GM19452 (cell line): ENCODE measurements at regions not wholly inside any gene's neighbourhood (a gene's known extent, or its start where the extent isn't known, plus 50 kb on each side); places are given as distances from the start of the nearest gene placed in this dataset.

Experiments
- ATAC-seq: cut with Tn5 transposase; IDR thresholded peaks from one replicate; pipeline ENCODE4 v1.9.1; 2021; ENCODE audit not compliant: unreplicated experiment

DNA sequence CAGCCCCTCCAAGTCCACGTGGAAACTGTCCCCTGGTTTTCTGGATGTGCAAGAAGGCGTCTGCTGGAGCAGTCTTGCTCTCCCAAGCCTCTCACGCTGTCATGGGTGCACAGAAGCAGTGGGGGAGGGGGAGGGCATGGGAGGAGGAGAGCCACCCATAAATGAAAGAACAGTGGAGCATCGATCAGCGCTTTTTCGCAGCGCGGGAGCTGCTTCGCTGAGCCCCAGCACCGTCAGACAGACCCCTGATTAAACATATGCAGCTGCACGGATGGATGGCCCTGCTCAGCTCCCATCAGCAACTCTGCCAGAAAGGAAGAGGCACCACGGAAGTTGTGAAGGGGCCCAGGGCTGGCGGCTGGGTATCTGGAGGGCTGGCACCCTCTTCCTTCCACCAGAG is 264.9 kb downstream of the UQCRFS1 start:
- no peak for ATAC-seq

DNA sequence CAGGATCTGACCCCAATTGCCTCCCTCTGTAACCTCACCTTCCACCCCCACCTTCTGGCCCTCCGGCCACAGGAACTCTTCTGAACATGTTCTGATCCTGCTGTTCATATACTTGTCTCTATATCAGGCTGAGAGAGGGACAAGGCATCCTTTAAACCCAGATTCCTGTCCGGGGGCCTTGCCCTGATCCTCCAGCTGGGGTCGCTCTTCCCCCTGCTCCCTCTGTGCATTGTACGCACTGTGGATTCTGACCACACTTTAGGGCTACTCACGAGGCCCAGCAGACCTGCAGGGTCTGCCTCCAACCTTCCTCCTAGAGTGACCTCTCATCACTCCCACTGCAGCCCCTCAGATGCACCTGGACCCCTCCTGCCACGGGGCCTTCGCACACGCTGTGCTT is 269.3 kb downstream of the UQCRFS1 start:
- ATAC-seq, result no peak

DNA sequence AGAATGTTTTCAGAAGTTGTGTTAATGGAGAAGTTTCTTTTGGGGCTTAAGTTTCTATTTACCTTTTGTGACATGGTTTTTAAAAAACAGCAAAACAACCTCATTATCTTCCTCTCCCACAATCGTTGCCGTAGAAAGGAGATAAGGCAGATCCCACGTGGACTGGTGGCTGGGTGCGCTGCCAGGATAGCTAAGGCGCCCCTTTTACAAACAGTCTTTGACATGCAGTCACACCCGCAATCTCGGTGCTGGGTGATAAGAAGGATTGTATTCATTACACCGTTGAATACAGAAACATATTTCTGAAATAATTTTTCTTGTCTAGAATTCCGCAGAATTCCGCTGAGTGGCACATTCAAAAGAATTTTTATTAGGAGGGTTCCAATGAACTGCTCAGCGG is 271.1 kb downstream of the UQCRFS1 start:
- ATAC-seq, result no peak

DNA sequence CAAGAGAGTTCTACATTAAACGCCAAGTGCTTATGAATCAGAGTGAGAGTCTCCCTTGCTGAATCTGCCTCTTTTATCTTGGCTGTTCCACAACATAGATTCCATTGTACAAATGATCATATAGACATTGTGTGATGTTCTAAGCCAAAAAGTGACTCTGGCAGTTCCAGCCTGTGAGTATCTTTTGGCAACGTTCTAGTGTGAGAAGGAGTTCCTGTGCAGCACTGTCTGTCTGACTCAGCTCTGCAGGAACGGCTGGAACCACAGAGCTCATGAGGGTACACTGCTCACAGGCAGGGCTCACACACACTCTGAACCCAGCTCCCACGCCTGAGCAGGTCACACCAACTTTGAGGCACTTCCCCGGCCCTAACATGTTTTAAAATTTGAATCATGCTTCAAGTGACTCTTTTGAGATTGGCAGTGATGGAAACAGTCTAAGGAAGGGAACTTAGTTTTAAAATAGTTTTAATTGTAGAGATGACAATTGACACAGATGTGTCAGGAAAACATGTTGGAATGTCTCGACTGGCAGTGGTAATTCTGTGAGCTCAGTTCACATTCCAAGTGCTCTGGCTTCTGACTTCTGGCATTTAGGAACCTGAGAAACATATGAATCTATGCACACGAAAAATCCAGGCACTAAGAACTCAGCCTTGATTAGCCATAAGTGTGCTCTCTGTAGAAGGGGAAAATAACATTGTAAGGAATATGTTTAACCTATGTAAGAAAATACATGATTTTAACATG is 272.0 kb downstream of the UQCRFS1 start:
- ATAC-seq, result no peak

DNA sequence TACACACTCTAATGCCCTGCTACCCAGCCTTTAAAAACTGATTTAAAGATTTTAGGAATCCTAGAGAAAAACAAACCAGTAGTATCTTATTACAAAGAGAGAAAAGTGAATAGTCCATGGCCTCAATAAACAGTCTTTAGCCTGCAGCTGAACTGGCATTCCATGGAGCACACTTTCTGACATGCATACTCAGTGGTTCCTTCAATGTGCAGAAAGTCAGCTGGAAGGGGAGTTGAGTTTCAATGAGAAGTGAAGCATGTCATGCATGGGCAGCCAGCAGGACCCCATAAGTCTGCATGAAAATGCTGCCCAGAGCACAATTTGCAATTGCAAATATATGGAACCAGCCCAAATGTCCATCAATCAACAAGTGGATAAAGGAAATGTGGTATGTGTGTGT is 273.7 kb downstream of the UQCRFS1 start:
- no peak for ATAC-seq

DNA sequence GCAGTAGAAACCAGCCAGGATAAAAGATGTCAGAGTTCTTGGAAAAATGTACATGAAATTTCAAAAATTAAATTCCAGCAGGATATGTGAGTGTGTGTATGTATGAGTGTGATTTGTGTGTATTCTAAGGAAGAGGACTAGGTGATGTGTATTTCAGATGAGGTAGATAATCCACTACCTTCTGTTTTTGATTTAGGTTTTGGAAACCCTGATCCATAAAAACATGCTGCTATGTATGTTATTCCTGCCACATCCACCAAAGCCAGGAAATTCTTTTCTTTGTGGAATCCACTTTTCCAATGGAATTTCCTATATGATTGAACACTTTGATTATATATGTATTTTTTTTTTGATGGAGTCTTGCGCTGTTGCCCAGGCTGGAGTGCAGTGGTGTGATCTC is 276.9 kb downstream of the UQCRFS1 start:
- no peak for ATAC-seq

GRCh38 chr19:28934631-28935030 is 278.3 kb downstream of the UQCRFS1 start:
- ATAC-seq, result no peak

- ATAC-seq, result no peak
Measured at GRCh38 chr19:28933039-28933438, 279.9 kb downstream of the UQCRFS1 start.

GRCh38 chr19:28932446-28932845 is 280.5 kb downstream of the UQCRFS1 start:
- no peak for ATAC-seq

- ATAC-seq, result no peak
Measured at GRCh38 chr19:28929006-28929405, 283.9 kb downstream of the UQCRFS1 start.

GRCh38 chr19:28927456-28927855 is 285.5 kb downstream of the UQCRFS1 start:
- ATAC-seq, result no peak

DNA sequence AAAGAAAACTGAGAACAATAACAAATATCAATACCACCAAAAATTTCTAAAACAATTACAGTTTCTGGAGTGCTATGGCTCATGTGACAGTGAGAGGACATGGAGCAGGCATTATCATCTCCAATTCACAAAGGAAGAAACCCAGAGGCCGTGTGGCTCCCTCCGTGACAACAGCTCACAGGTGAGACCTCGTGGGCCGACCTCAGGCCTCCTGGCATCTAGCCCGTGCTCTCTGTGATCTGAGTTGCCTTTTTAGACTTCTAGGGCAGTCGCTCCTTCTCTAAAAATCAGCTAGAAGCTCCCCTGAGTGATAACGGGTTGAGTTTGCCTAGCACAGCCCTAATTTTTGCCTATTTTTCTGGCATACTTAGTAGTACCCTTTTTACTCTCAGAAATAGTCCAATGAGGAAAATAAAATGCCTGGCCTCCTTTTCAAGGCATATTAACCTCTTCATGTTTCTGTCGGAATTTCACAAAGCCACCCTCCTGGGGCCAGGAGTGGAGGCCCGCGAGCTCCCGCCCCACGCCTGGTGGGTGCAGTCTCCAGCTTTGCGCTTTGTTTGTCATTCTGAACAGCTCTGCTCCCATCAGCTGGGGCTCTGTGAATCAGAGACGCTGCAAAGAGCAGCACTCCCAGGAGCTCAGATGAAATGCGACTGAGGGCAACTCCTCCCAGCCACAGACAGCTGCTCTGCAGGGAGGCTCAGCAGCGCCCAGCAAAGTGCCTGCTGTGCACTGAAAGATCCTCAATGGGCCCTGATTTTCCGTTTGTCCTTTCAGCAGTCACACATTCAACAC is 292.5 kb downstream of the UQCRFS1 start:
- ATAC-seq, result no peak

DNA sequence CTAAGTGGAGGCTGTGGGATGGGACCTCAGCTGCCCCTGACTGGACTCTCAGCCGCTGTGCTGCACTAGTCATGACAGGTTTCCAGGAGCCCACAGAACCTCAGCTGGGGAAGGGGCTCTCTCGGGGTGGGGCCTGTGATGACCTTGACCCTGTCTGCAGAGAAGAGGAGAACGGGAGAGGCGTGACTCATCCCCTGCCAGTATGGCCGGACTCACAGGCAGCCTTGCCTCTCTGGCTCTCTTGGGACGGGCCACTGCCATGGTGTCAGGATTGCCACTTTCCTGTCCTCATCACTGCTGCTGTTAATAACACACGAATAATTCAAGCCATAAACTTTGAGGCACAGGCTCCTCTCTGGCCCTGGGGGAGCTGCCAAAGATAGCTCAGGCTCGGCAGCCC is 295.3 kb downstream of the UQCRFS1 start:
- ATAC-seq, result no peak

DNA sequence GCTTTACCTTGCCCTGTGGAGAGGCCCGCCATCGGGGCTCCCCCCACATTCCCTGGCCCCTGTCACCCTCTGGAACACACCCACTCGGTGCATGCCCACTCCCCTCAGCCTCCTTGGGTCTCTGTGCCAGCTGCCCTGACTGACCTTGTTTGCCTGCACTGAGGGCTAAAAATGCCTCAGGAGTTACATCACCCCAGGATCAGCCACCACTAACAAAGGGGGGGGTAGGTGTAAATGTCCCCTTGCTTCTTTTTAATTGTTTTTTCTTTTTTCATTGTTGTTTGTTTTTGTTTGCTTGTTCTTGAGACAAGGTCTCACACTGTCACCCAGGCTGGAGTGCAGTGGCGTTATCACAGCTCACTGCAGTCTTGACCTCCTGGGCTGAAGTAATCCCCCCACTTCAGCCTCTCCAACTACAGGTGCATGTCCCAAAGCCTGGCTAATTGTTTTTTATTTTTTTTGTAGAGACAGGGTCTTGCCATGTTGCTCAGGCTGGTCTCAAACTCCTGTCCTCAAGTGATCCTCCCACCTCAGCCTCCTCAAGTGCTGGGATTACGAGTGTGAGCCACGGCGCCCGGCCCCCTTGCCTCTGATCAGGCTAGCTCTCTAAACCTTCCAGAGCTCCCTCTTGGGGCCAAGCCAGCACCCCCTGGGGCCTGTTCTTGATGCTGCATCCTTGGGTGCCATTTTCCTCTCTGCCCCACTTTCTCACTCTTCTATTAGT is 297.1 kb downstream of the UQCRFS1 start:
- ATAC-seq, result no peak

DNA sequence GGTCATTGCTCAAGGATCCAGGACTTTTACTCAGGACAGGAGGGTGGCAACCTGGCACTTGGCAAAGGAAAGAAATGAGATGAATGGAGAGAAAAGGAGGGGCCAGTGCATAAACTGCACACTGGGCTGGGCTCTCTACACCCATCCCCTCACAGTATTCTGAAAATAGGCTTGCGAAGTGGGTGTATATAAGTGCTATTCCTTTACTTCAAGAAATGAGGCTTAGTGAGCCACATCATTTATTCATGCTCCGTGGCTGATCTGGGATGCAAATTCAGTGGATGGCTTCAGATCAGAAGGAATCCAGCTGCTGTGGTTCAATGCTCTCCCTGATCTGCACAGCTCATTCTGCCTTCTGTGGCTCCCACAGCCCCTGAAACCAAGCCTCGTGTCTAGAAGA is 297.7 kb downstream of the UQCRFS1 start:
- no peak for ATAC-seq

- no peak for ATAC-seq
Measured at GRCh38 chr19:28914173-28914572, 298.8 kb downstream of the UQCRFS1 start.

- ATAC-seq, result no peak
Measured at GRCh38 chr19:28913626-28914025, 299.3 kb downstream of the UQCRFS1 start.

DNA sequence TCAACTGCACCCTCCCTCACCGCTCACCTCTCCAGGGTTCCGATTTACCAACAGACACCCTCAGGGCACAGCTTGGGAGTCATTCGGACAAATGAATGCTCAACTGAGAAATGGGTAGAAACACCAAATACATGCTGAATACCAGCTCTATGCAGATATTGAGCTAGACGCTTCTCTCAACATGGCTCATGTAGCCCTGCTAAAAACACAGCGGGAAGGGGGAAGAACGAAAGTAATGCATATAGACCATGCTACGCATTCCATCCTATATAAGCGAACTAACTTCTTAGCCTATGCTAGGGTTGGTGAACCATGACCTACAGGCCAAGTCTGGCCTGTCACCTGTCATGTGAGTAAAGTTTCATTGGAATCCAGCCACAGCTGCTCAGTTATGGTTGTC is 304.0 kb downstream of the UQCRFS1 start:
- ATAC-seq, result no peak

DNA sequence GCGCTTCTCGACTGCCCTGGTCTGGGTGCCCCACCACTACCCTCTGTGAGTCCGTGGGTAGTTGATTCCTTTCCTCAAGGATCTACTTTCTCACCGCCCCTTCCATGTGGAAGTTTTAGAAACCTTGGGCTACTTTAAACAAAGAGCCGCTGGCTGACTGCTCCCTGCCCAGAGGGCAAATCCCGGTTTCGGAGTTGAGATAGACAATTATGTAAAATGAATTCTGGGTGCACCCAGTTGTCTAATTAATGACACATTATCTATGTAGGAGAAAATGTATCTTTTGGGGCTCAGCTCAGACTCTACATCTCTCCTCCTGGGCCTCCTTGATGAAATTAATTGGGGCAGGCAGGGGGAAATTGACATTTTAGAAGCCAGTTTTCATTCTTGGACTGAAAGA is 305.4 kb downstream of the UQCRFS1 start:
- ATAC-seq, result no peak

- no peak for ATAC-seq
Measured at GRCh38 chr19:28905996-28906395, 307.0 kb downstream of the UQCRFS1 start.

DNA sequence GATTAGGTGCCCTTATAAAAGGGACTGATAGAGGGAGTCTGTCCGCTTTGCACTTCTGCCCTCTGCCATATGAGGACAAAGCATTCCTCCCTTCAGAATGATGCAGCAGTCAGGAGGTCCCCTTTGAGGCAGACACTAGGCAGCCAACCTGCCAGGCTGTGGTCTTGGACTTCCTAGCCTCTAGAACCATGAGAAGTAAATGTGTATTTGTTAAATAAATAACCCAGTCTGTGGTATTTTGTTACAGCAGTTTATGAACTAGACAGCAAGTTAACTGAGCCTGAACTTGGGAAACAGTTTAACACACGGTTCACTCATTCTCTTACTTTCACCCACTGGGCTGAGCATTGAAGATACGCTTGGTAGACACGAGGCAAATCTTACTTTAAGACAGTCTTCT is 313.2 kb downstream of the UQCRFS1 start:
- no peak for ATAC-seq

GRCh38 chr19:28898249-28898648 is 314.7 kb downstream of the UQCRFS1 start:
- ATAC-seq, result no peak
